MCF 10A (cell line): ENCODE measurements at regions not wholly inside any gene's neighbourhood (a gene's known extent, or its start where the extent isn't known, plus 50 kb on each side); places are given as distances from the start of the nearest gene placed in this dataset.

Experiments
- BruUV-seq: library from RNA; stranded (reverse); fragments of 400-500 nt; replicated peaks from 2 replicates; lab custom pipeline; 2021; lab: Mats Ljungman, UMichigan
- CTCF ChIA-PET: fragments of 300-600 bp; sonication (Branson Sonifier 250); formaldehyde crosslinking; extraction: SDS; loops from one replicate; lab custom pipeline; 2021; ENCODE audit warnings: antibody characterized with exemption, inconsistent platforms; lab: Yijun Ruan, JAX
- POLR2A ChIA-PET: fragments of 300-600, 350-650 bp; sonication (Branson Sonifier 250); formaldehyde crosslinking; extraction: SDS; loops from one replicate; lab custom pipeline; 2020; ENCODE audit warnings: antibody characterized with exemption, inconsistent platforms; lab: Yijun Ruan, JAX
- DNase-seq: peaks from one replicate; pipeline ENCODE4 v3.0.0-alpha.2; 2018; ENCODE audit not compliant: unreplicated experiment
- H3K27ac Mint-ChIP-seq: one replicate; pipeline ENCODE4 v1.8.0; 2022; ENCODE audit warnings: mild to moderate bottlenecking, low read depth, mixed read lengths; ENCODE audit not compliant: unreplicated experiment
- H3K27me3 Mint-ChIP-seq: one replicate; pipeline ENCODE4 v1.8.0; 2022; ENCODE audit warnings: mixed read lengths; ENCODE audit not compliant: insufficient read depth, unreplicated experiment
- H3K36me3 Mint-ChIP-seq: one replicate; pipeline ENCODE4 v1.8.0; 2022; ENCODE audit warnings: mild to moderate bottlenecking, moderate library complexity, mixed read lengths; ENCODE audit not compliant: insufficient read depth, unreplicated experiment
- H3K4me1 Mint-ChIP-seq: one replicate; pipeline ENCODE4 v1.8.0; 2022; ENCODE audit warnings: mixed read lengths; ENCODE audit not compliant: insufficient read depth, unreplicated experiment
- H3K4me3 Mint-ChIP-seq: one replicate; pipeline ENCODE4 v1.8.0; 2022; ENCODE audit warnings: mild to moderate bottlenecking, moderate library complexity, mixed read lengths; ENCODE audit not compliant: unreplicated experiment
- H3K9me3 Mint-ChIP-seq: one replicate; pipeline ENCODE4 v1.8.0; 2022; ENCODE audit warnings: mixed read lengths; ENCODE audit not compliant: unreplicated experiment
- CTCF ChIP-seq: fragments of 200-600 bp; IDR thresholded peaks from one replicate; pipeline ENCODE4 v1.8.0; 2022; ENCODE audit warnings: antibody characterized with exemption, mild to moderate bottlenecking; ENCODE audit not compliant: unreplicated experiment
- intact Hi-C: fragments of 100-400 bp; cut with micrococcal nuclease; formaldehyde crosslinking; loops from 2 replicates; pipeline ENCODE4 v1.14.1; 2022

GRCh38 chr2:215772634-215773563, 240.5 kb downstream of the MREG start:
- no peak for TF ChIP-seq CTCF
- no peak overlapping the region for H3K27ac Mint-ChIP-seq
- H3K9me3 Mint-ChIP-seq: no peaks in the 10 kb centered on the region
- CTCF ChIA-PET: interaction anchor here (0.7 kb wide), 1 partner anchor 68 kb away, joined by 3 read pairs; no protein-coding TSS in a partner anchor
- no peaks in the 10 kb centered on the region for H3K36me3 Mint-ChIP-seq
- intact Hi-C loops: no loop called here
- no peaks in the 10 kb centered on the region for H3K27me3 Mint-ChIP-seq
- H3K4me1 Mint-ChIP-seq: peaks cover 12% of the 10 kb centered on the region
- POLR2A ChIA-PET: interaction anchor here (1.3 kb wide), 1 partner anchor 13 kb away, joined by 3 read pairs; no protein-coding TSS in a partner anchor
- BruUV-seq: no TSS peak
- no peak for DNase-seq
- no peak overlapping the region for H3K4me3 Mint-ChIP-seq

- Mint-ChIP-seq H3K4me1 (peaks cover 12% of the 10 kb centered on the region), H3K4me3 (no peak overlapping the region), H3K27me3 (no peaks in the 10 kb centered on the region), H3K36me3 (no peaks in the 10 kb centered on the region), H3K9me3 (no peaks in the 10 kb centered on the region), H3K27ac (no peak overlapping the region)
- intact Hi-C loops: no loop called here
- TF ChIP-seq CTCF: no peak
- no peak for DNase-seq
- POLR2A ChIA-PET: no interaction called here
- CTCF ChIA-PET: no interaction called here
- no TSS peak for BruUV-seq
These were observed 241.3 kb downstream of the MREG start for GRCh38 chr2:215772003-215772402.

GRCh38 chr2:215771241-215771640, 242.1 kb downstream of the MREG start:
- TF ChIP-seq CTCF: no peak
- H3K27ac Mint-ChIP-seq: no peak overlapping the region
- H3K9me3 Mint-ChIP-seq: no peaks in the 10 kb centered on the region
- ChIA-PET CTCF (no interaction called here), POLR2A (interaction anchor here (0.7 kb wide), 1 partner anchor 43 kb away, joined by 3 read pairs; no protein-coding TSS in a partner anchor)
- H3K4me3 Mint-ChIP-seq: no peak overlapping the region
- no peak for DNase-seq
- H3K27me3 Mint-ChIP-seq: no peaks in the 10 kb centered on the region
- H3K4me1 Mint-ChIP-seq: peaks cover 12% of the 10 kb centered on the region
- intact Hi-C loops: no loop called here
- BruUV-seq: no TSS peak
- H3K36me3 Mint-ChIP-seq: no peaks in the 10 kb centered on the region

- ChIA-PET POLR2A (no interaction called here), CTCF (no interaction called here)
- Mint-ChIP-seq H3K36me3 (no peaks in the 10 kb centered on the region), H3K4me1 (peaks cover 12% of the 10 kb centered on the region), H3K27ac (no peak overlapping the region), H3K9me3 (no peaks in the 10 kb centered on the region), H3K4me3 (no peak overlapping the region), H3K27me3 (no peaks in the 10 kb centered on the region)
- BruUV-seq: no TSS peak
- DNase-seq: no peak
- intact Hi-C loops: no loop called here
- TF ChIP-seq CTCF: no peak
These were observed 242.7 kb downstream of the MREG start for GRCh38 chr2:215770668-215771067.
